ENCODE measurements at regions not wholly inside any gene's neighbourhood (a gene's known extent, or its start where the extent isn't known, plus 50 kb on each side); places are given as distances from the start of the nearest gene placed in this dataset.
"Not testable (repeated sequence)": the region's sequence is repeated elsewhere in the genome, so short reads cannot be mapped to it uniquely, and the experiment has no call there.

DNA sequence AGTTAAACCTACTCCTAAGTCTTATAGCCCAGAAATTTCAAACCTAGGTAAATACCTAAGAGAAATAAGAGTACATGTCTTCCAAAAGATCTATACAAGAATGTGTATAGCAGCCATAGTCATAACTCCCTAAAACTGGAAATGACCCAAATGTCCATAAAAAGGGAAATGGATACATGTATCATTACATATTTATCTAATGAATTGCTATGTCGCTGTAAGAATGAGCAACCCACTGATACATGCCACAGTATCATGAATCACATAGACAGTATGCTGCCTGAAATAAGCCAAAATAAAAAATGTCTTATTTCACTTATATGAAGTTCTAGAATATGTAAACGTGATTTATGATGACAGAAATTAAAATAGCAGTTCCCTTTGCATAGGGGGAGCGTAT lies 679.5 kb downstream of the MAFB start:
- TF ChIP-seq, protein P1, sequence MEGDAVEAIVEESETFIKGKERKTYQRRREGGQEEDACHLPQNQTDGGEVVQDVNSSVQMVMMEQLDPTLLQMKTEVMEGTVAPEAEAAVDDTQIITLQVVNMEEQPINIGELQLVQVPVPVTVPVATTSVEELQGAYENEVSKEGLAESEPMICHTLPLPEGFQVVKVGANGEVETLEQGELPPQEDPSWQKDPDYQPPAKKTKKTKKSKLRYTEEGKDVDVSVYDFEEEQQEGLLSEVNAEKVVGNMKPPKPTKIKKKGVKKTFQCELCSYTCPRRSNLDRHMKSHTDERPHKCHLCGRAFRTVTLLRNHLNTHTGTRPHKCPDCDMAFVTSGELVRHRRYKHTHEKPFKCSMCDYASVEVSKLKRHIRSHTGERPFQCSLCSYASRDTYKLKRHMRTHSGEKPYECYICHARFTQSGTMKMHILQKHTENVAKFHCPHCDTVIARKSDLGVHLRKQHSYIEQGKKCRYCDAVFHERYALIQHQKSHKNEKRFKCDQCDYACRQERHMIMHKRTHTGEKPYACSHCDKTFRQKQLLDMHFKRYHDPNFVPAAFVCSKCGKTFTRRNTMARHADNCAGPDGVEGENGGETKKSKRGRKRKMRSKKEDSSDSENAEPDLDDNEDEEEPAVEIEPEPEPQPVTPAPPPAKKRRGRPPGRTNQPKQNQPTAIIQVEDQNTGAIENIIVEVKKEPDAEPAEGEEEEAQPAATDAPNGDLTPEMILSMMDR (IDR thresholded peaks at IDR 0.05; ENCODE audit: partially characterized antibody, unreplicated experiment), result no peak
- DNase-seq, result no peak
- no peaks in the 10 kb centered on the region for H3K9me3 Mint-ChIP-seq (ENCODE audit: unreplicated experiment)
- H3K27ac Mint-ChIP-seq (ENCODE audit: unreplicated experiment), result no peak overlapping the region
- no peaks in the 10 kb centered on the region for H3K27me3 Mint-ChIP-seq (ENCODE audit: unreplicated experiment)
- H3K4me1 Mint-ChIP-seq (ENCODE audit: low read depth, unreplicated experiment), result peaks cover 3% of the 10 kb centered on the region
- H3K36me3 Mint-ChIP-seq (ENCODE audit: unreplicated experiment), result no peaks in the 10 kb centered on the region
- no peak overlapping the region for H3K4me3 Mint-ChIP-seq (ENCODE audit: unreplicated experiment)

DNA sequence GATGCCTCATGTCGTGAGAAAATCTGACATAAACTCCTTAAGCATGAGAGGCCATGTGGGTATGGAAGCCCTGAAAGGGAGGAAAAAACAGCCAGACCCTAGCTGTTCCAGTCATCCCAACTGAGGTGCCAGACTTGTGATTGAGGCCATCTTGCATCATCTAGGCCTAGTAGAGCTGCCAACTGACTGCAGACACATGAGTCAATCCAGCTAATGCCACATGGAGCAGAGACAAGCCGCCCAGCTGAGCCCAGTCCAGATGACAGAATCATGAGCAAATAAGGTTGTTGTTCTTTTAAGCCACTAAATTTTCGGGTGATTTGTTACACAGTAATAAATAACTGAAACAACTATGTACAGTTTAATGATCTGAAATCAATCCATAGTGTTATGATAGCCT lies 680.9 kb downstream of the MAFB start:
- DNase-seq, result no peak
- Mint-ChIP-seq H3K36me3 (ENCODE audit: unreplicated experiment) (no peaks in the 10 kb centered on the region), H3K4me3 (ENCODE audit: unreplicated experiment) (no peak overlapping the region), H3K9me3 (ENCODE audit: unreplicated experiment) (no peaks in the 10 kb centered on the region), H3K4me1 (ENCODE audit: low read depth, unreplicated experiment) (peaks cover 3% of the 10 kb centered on the region), H3K27ac (ENCODE audit: unreplicated experiment) (no peak overlapping the region), H3K27me3 (ENCODE audit: unreplicated experiment) (no peaks in the 10 kb centered on the region)
- TF ChIP-seq, protein P1 (IDR thresholded peaks at IDR 0.05; ENCODE audit: partially characterized antibody, unreplicated experiment), result no peak

DNA sequence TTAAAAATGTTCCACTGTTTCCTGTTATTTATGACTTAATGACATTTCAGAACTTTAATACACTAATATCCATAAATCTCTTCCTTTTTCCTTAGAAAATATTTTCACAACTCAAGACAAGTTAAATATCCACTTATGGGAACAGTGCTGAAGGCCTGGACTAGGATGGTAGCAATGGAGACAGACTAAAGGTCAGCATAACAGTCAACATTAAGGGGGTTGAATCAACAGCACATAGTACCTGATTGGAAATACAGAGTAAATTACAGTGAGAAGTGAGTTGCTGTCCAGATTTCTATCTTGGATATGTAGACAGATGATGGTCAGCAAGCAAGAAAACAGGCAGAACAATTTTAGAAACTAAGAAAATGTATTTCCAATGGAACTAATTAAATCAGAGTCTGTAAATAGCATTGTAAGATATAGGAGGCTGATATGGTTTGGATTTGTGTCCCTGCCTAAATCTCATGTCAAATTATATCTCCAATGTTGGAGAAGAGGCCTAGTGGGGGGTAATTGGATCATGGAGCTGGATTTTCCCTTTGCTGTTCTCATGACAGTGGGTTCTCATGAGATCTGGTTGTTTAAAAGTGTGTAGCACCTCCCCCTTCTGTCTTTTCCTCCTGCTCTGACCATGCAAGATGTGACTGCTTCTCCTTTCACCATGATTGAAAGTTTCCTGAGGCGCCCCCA lies 682.7 kb downstream of the MAFB start:
- no peaks in the 10 kb centered on the region for H3K36me3 Mint-ChIP-seq (ENCODE audit: unreplicated experiment)
- TF ChIP-seq, protein P1 (IDR thresholded peaks at IDR 0.05; ENCODE audit: partially characterized antibody, unreplicated experiment), result no peak
- H3K27me3 Mint-ChIP-seq (ENCODE audit: unreplicated experiment), result no peaks in the 10 kb centered on the region
- peaks cover 3% of the 10 kb centered on the region for H3K4me1 Mint-ChIP-seq (ENCODE audit: low read depth, unreplicated experiment)
- H3K27ac Mint-ChIP-seq (ENCODE audit: unreplicated experiment), result no peak overlapping the region
- DNase-seq, result no peak
- H3K4me3 Mint-ChIP-seq (ENCODE audit: unreplicated experiment), result no peak overlapping the region
- H3K9me3 Mint-ChIP-seq (ENCODE audit: unreplicated experiment), result no peaks in the 10 kb centered on the region

DNA sequence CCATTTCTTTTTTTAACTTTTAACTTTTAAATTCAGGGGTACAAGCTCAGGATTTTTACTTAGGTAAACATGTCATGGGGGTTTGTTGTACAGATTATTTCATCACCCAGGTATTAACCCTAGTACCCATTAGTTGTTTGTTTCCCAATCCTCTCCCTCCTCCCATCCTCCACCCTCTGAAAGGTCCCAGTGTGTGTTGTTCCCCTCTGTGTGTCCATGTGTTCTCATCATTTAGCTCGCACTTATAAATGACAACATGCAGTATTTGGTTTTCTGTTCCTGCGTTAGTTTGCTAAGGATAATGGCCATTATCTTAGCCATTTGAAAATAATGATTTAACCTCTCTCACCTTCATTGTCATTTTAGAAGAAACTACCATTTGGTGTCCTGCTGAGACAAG lies 684.9 kb downstream of the MAFB start:
- not testable (repeated sequence) for H3K27ac Mint-ChIP-seq (ENCODE audit: unreplicated experiment); DNase-seq; H3K36me3 Mint-ChIP-seq (ENCODE audit: unreplicated experiment); H3K4me1 Mint-ChIP-seq (ENCODE audit: low read depth, unreplicated experiment); H3K9me3 Mint-ChIP-seq (ENCODE audit: unreplicated experiment); H3K27me3 Mint-ChIP-seq (ENCODE audit: unreplicated experiment); H3K4me3 Mint-ChIP-seq (ENCODE audit: unreplicated experiment)

DNA sequence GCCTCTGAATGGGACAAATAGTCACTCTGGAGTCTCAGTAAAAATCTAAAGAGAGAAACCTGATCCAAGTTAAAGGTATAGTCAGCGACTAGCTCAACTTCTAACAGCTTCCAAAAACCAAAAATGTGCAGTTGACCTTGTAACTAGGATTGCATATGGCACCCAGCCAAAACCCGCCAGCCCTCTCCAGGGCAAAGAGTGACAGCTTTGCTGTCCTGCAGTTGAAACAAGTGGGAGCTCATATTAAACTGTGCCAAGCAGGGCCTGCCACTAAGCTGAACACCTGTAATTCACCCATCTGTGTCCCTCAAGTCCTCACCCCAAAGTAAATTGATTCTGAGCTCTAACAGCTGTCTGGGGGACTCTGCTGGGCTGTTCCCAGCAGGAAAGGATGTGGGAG lies 695.3 kb downstream of the MAFB start:
- Mint-ChIP-seq H3K36me3 (ENCODE audit: unreplicated experiment) (peaks cover 3% of the 10 kb centered on the region), H3K27me3 (ENCODE audit: unreplicated experiment) (no peaks in the 10 kb centered on the region), H3K27ac (ENCODE audit: unreplicated experiment) (no peak overlapping the region), H3K9me3 (ENCODE audit: unreplicated experiment) (peaks cover 1% of the 10 kb centered on the region), H3K4me1 (ENCODE audit: low read depth, unreplicated experiment) (no peaks in the 10 kb centered on the region), H3K4me3 (ENCODE audit: unreplicated experiment) (no peak overlapping the region)
- TF ChIP-seq, protein P1 (IDR thresholded peaks at IDR 0.05; ENCODE audit: partially characterized antibody, unreplicated experiment), result no peak
- no peak for DNase-seq

All from glutamatergic neuron (in vitro differentiated cells).